OCI-LY1 (cell line): ENCODE measurements at regions not wholly inside any gene's neighbourhood (a gene's known extent, or its start where the extent isn't known, plus 50 kb on each side); places are given as distances from the start of the nearest gene placed in this dataset.

Experiments
- H2AFZ ChIP-seq: fragments of 200-600 bp; sonication (generic), shearing (Covaris generic); 2 replicates; pipeline ENCODE4 v1.6.0; 2014; ENCODE audit warnings: antibody characterized with exemption, mild to moderate bottlenecking, low read length
- H3F3A ChIP-seq: fragments of 200-600 bp; sonication (generic), shearing (Covaris generic); 2 replicates; pipeline ENCODE4 v1.6.0; 2014; ENCODE audit warnings: mild to moderate bottlenecking, antibody characterized with exemption, low read length, moderate library complexity; ENCODE audit not compliant: insufficient read depth
- H3K27ac ChIP-seq: fragments of 200-600 bp; sonication (generic); 2 replicates; pipeline ENCODE4 v1.5.1; 2014; ENCODE audit warnings: low read length, mixed run types, mild to moderate bottlenecking, low read depth; ENCODE audit not compliant: poor library complexity, severe bottlenecking
- H3K27me3 ChIP-seq: fragments of 200-600 bp; sonication (generic); 2 replicates; pipeline ENCODE4 v1.6.0; 2014; ENCODE audit warnings: antibody characterized with exemption, mild to moderate bottlenecking, low read length, moderate library complexity; ENCODE audit not compliant: insufficient read depth
- H3K36me3 ChIP-seq: fragments of 200-600 bp; sonication (generic); 2 replicates; pipeline ENCODE4 v1.6.1; 2014; ENCODE audit warnings: mild to moderate bottlenecking, antibody characterized with exemption, low read length, moderate library complexity, mixed read lengths; ENCODE audit not compliant: insufficient read depth
- H3K4me1 ChIP-seq: fragments of 200-600 bp; sonication (generic); 2 replicates; pipeline ENCODE4 v1.5.1; 2014; ENCODE audit warnings: mild to moderate bottlenecking, low read length, moderate library complexity; ENCODE audit not compliant: insufficient read depth, severe bottlenecking
- H3K4me2 ChIP-seq: fragments of 200-600 bp; sonication (generic), shearing (Covaris generic); 2 replicates; pipeline ENCODE4 v1.6.1; 2014; ENCODE audit warnings: low read length
- H3K4me3 ChIP-seq: fragments of 200-600 bp; sonication (generic); 2 replicates; pipeline ENCODE4 v1.5.1; 2014; ENCODE audit warnings: low read length, low read depth, mild to moderate bottlenecking, mixed read lengths; ENCODE audit not compliant: poor library complexity, severe bottlenecking
- H3K79me2 ChIP-seq: fragments of 200-600 bp; shearing (Covaris generic); 2 replicates; pipeline ENCODE4 v1.6.1; 2016; ENCODE audit warnings: mixed run types, low read length, mixed read lengths; ENCODE audit not compliant: insufficient read depth
- H3K9ac ChIP-seq: fragments of 200-600 bp; sonication (generic), shearing (Covaris generic); 2 replicates; pipeline ENCODE4 v1.6.1; 2014; ENCODE audit warnings: mild to moderate bottlenecking, low read length, mixed read lengths
- H3K9me2 ChIP-seq: fragments of 200-600 bp; sonication (generic), shearing (Covaris generic); 2 replicates; pipeline ENCODE4 v1.6.1; 2014; ENCODE audit warnings: low read depth, mild to moderate bottlenecking, low read length, mixed read lengths
- H3K9me3 ChIP-seq: fragments of 200-600 bp; shearing (Covaris generic); 2 replicates; pipeline ENCODE4 v1.6.1; 2014; ENCODE audit warnings: low read length, mixed read lengths
- H4K20me1 ChIP-seq: fragments of 200-600 bp; sonication (generic), shearing (Covaris generic); 2 replicates; pipeline ENCODE4 v1.6.0; 2016; ENCODE audit warnings: mild to moderate bottlenecking, low read length; ENCODE audit not compliant: insufficient read depth
- EZH2 ChIP-seq: fragments of 200-600 bp; sonication (generic), shearing (Covaris generic); IDR thresholded peaks from 2 replicates; pipeline ENCODE4 v1.8.0; 2017; ENCODE audit warnings: borderline replicate concordance, mixed run types, mild to moderate bottlenecking, antibody characterized with exemption, low read length, moderate library complexity, mixed read lengths
- TF ChIP-seq, protein P1 (sequence below): fragments of 200-600 bp; sonication (generic), shearing (Covaris generic); IDR thresholded peaks from 2 replicates; pipeline ENCODE4 v1.5.1; 2017; ENCODE audit warnings: mild to moderate bottlenecking, antibody characterized with exemption, low read length, moderate library complexity, mixed read lengths

DNA sequence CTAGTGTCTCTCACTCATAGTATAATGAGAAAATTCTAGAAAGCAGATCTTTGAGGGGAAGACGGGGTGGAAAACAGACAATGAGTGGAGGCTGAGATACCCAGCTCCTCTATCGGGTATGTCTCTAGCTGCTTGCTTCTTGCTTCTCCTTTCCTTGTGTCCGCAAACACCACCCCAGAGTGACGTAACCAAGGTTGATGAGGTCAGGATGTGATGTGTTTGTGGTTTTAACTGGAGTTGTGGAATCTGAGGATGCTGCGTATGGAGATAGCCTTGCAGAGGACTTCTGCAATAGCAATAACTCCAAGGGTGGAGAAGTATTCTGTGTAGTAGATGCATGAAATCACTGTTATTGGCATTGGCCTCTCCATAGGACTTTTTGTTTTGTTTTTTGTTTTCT lies 132.7 kb upstream of the IFNGR1 start:
- no peak overlapping the region for H3K9ac ChIP-seq

DNA sequence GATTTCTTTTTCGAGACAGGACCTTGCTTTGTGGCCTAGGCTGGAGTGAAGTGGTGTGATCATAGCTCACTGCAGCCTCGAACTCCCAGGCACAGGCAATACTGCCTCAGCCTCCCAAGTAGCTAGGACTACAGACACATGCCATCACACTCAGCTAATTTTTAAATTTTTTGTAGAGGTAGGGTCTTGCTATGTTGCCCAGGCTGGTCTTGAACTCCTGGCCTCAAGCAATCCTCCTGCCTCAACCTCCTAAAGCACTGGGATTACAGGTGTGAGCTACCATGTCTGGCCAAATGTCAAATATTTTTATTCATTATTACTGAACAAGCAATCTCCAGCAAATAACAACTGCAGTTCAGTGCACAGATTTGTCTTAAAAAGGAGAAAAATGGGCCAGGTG lies 131.7 kb upstream of the IFNGR1 start:
- no peaks in the 10 kb centered on the region for H3K27me3 ChIP-seq
- no peak overlapping the region for H3K4me3 ChIP-seq
- H3K4me2 ChIP-seq: no peak overlapping the region
- no peak overlapping the region for H3K9ac ChIP-seq
- H3K9me2 ChIP-seq: no peaks in the 10 kb centered on the region
- no peak overlapping the region for H2AFZ ChIP-seq
- no peaks in the 10 kb centered on the region for H3K4me1 ChIP-seq
- no peak overlapping the region for H3K27ac ChIP-seq
- no peaks in the 10 kb centered on the region for H3K9me3 ChIP-seq
- no peak for TF ChIP-seq EZH2
- TF ChIP-seq, protein P1, sequence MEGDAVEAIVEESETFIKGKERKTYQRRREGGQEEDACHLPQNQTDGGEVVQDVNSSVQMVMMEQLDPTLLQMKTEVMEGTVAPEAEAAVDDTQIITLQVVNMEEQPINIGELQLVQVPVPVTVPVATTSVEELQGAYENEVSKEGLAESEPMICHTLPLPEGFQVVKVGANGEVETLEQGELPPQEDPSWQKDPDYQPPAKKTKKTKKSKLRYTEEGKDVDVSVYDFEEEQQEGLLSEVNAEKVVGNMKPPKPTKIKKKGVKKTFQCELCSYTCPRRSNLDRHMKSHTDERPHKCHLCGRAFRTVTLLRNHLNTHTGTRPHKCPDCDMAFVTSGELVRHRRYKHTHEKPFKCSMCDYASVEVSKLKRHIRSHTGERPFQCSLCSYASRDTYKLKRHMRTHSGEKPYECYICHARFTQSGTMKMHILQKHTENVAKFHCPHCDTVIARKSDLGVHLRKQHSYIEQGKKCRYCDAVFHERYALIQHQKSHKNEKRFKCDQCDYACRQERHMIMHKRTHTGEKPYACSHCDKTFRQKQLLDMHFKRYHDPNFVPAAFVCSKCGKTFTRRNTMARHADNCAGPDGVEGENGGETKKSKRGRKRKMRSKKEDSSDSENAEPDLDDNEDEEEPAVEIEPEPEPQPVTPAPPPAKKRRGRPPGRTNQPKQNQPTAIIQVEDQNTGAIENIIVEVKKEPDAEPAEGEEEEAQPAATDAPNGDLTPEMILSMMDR: no peak
- H3K79me2 ChIP-seq: no peaks in the 10 kb centered on the region
- no peaks in the 10 kb centered on the region for H3K36me3 ChIP-seq
- H4K20me1 ChIP-seq: no peaks in the 10 kb centered on the region
- no peaks in the 10 kb centered on the region for H3F3A ChIP-seq

More for the DNA sequence above, 132.7 kb upstream of the IFNGR1 start:
- no peaks in the 10 kb centered on the region for H3K9me2 ChIP-seq
- H3K79me2 ChIP-seq: no peaks in the 10 kb centered on the region
- no peak overlapping the region for H2AFZ ChIP-seq
- no peak overlapping the region for H3K27ac ChIP-seq
- H4K20me1 ChIP-seq: no peaks in the 10 kb centered on the region
- no peaks in the 10 kb centered on the region for H3K36me3 ChIP-seq
- no peaks in the 10 kb centered on the region for H3F3A ChIP-seq
- H3K4me2 ChIP-seq: no peak overlapping the region
- TF ChIP-seq, protein P1: no peak
- no peak for TF ChIP-seq EZH2
- H3K4me3 ChIP-seq: no peak overlapping the region
- H3K9me3 ChIP-seq: no peaks in the 10 kb centered on the region
- no peaks in the 10 kb centered on the region for H3K27me3 ChIP-seq
- H3K4me1 ChIP-seq: no peaks in the 10 kb centered on the region

DNA sequence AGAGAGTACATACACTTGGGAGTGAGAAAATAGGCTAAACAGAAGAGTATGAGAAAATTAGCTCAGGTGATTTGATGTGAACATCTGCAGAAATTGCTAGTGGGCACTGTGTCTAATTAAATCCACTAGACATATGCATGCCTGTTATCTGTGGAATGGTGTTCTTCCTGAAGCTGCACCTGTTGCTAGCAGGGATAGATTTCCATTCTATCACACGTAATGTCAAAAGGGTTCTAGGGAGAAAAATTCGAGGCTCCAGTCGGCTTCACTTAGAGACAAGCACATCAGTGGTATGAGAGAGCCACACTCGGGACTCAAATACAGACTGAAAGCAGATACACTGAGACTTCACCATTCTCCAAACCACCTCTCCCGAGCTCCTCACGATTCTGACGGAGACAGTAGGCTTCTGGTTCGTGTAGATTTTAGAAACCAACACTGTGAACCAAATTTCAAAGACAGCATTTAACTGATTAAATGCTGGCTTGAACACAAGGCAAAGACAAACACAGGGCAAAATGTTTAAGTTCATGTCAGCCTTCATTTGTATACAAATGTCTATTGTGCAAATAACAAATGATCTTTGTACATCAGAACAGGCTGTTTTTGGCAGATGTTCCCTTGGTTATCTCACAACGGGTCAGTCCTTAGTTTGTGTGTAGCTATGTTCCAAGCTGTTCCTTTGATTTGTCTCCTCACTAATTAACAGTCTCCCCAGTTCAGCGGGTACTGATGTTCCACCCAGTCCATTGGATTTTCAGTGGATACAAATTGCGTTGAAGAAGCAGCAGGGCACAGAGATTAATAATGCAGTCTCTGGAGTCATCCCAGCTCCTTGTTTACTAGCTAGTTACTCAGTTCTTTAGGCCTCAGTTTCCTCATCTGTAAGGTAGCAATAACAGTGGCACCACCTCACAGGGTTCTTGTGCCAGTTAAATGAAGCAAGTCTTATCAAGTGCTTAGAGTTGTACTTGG lies 131.0 kb upstream of the IFNGR1 start:
- Histone ChIP-seq H3K27me3 (no peaks in the 10 kb centered on the region), H3K36me3 (no peaks in the 10 kb centered on the region), H2AFZ (no peak overlapping the region), H3K4me2 (no peak overlapping the region), H4K20me1 (no peaks in the 10 kb centered on the region), H3K9ac (no peak overlapping the region), H3K9me3 (no peaks in the 10 kb centered on the region), H3K9me2 (no peaks in the 10 kb centered on the region), H3K27ac (no peak overlapping the region), H3K4me3 (no peak overlapping the region), H3K4me1 (no peaks in the 10 kb centered on the region), H3F3A (no peaks in the 10 kb centered on the region), H3K79me2 (no peaks in the 10 kb centered on the region)
- no peak for TF ChIP-seq EZH2
- TF ChIP-seq, protein P1: no peak
